ENCODE measurements at regions not wholly inside any gene's neighbourhood (a gene's known extent, or its start where the extent isn't known, plus 50 kb on each side); places are given as distances from the start of the nearest gene placed in this dataset.

DNA sequence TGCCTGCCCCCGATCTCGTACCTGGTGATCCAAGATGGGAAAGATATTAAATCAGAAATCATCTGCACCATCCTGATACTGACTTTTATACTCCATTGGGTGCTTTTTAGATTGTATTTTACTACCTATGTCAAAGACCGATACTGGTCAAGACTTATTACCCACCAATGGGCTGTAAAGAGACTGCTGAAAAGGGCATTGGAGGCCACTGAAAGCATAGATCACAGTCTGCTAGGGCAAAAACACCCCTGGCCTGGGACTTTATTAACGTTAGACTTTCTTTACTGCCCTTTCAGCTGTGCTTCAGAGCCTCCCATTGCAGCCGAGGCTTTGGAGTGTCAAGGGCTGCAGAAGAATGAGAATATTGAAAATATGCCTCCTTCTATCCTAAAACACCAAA lies 472.8 kb upstream of the DDX18 start:
- no peak for TF ChIP-seq YY1 (IDR thresholded peaks at IDR 0.05; ENCODE audit: low read depth, low read length)
- no peak for TF ChIP-seq POLR2A (IDR thresholded peaks at IDR 0.05; ENCODE audit: control extremely low read depth in 1 of 2, low read depth in 2 of 2, low read length in 2 of 2)
- TF ChIP-seq, protein P1, sequence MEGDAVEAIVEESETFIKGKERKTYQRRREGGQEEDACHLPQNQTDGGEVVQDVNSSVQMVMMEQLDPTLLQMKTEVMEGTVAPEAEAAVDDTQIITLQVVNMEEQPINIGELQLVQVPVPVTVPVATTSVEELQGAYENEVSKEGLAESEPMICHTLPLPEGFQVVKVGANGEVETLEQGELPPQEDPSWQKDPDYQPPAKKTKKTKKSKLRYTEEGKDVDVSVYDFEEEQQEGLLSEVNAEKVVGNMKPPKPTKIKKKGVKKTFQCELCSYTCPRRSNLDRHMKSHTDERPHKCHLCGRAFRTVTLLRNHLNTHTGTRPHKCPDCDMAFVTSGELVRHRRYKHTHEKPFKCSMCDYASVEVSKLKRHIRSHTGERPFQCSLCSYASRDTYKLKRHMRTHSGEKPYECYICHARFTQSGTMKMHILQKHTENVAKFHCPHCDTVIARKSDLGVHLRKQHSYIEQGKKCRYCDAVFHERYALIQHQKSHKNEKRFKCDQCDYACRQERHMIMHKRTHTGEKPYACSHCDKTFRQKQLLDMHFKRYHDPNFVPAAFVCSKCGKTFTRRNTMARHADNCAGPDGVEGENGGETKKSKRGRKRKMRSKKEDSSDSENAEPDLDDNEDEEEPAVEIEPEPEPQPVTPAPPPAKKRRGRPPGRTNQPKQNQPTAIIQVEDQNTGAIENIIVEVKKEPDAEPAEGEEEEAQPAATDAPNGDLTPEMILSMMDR (IDR thresholded peaks at IDR 0.05; ENCODE audit: control extremely low read depth in 1 of 3, insufficient read depth in 1 of 3, low read depth in 1 of 3, low read length in 3 of 3), result no peak
- no peak for TF ChIP-seq CEBPB (IDR thresholded peaks at IDR 0.05; ENCODE audit: low read depth, low read length)
- TF ChIP-seq HDAC2 (IDR thresholded peaks at IDR 0.05; ENCODE audit: borderline replicate concordance in 1 of 2, low read depth in 2 of 2, low read length in 2 of 2), result no peak
- no peak for TF ChIP-seq POLR2AphosphoS5 (IDR thresholded peaks at IDR 0.05; ENCODE audit: low read depth, low read length)
- TF ChIP-seq ZNF274 (IDR thresholded peaks at IDR 0.05; ENCODE audit: borderline replicate concordance, extremely low read depth, low read length), result no peak
- TF ChIP-seq PHF8 (conservative IDR thresholded peaks at IDR 0.05; ENCODE audit: low read depth, low read length), result no peak
- no peak for TF ChIP-seq RFX5 (IDR thresholded peaks at IDR 0.05; ENCODE audit: borderline replicate concordance, low read depth, low read length)
- no peak for TF ChIP-seq EP300 (IDR thresholded peaks at IDR 0.05; ENCODE audit: borderline replicate concordance in 1 of 2, low read depth in 2 of 2, low read length in 2 of 2)
- no peak for TF ChIP-seq CREB1 (IDR thresholded peaks at IDR 0.05)
